Uterus (tissue), 3 donors: ENCODE measurements at regions not wholly inside any gene's neighbourhood (a gene's known extent, or its start where the extent isn't known, plus 50 kb on each side); places are given as distances from the start of the nearest gene placed in this dataset.

Experiments used
- DNase-seq, 2 donors: peaks; one replicate each; pipeline ENCODE4 v3.0.0-alpha.2; 2019 to 2020
- H3K27ac ChIP-seq, 2 donors: fragments of 200-600 bp; sonication (generic); 1 replicate in 1 of 2; 2 replicates in 1 of 2; pipeline ENCODE4 v1.5.1; 2016 to 2018
- H3K27me3 ChIP-seq, 2 donors: fragments of 200-600 bp; sonication (generic); one replicate each; pipeline ENCODE4 v1.5.1; 2018 to 2019; ENCODE audit warnings: control low read depth in 1 of 2
- H3K36me3 ChIP-seq, 2 donors: fragments of 200-600 bp; sonication (generic); one replicate each; pipeline ENCODE4 v1.5.1; 2019; ENCODE audit warnings: control low read depth in 1 of 2
- H3K4me1 ChIP-seq, 2 donors: fragments of 200-600 bp; sonication (generic); one replicate each; pipeline ENCODE4 v1.5.1; 2018 to 2019; ENCODE audit warnings: control low read depth in 1 of 2
- H3K4me3 ChIP-seq, 2 donors: fragments of 200-600 bp; sonication (generic); 1 replicate in 1 of 2; 2 replicates in 1 of 2; pipeline ENCODE4 v1.5.1; 2018 to 2019; ENCODE audit warnings: mild to moderate bottlenecking in 1 of 2
- H3K9me3 ChIP-seq, 2 donors: fragments of 200-600 bp; sonication (generic); one replicate each; pipeline ENCODE4 v1.5.1; 2019; ENCODE audit warnings: control low read depth in 1 of 2
- CTCF ChIP-seq, 4 experiments: fragments of 200-600 bp in 2 of 4; fragments of 450-650 bp in 2 of 4; sonication (generic) in 2 of 4; IDR thresholded peaks; one replicate each; pipeline ENCODE4 v1.5.1; 2016 to 2019; ENCODE audit warnings: antibody characterized with exemption in 4 of 4, mild to moderate bottlenecking in 2 of 4, moderate library complexity in 1 of 4
- POLR2A ChIP-seq, 2 donors: fragments of 450-650 bp; IDR thresholded peaks; one replicate each; pipeline ENCODE4 v1.6.1; 2016; ENCODE audit warnings: antibody characterized with exemption in 2 of 2, mild to moderate bottlenecking in 1 of 2, moderate library complexity in 1 of 2
- intact Hi-C: fragments of 100-400 bp; cut with DNase I; formaldehyde crosslinking; loops from one replicate; pipeline ENCODE4 v1.15.1; 2023; ENCODE audit warnings: low total_unique reads
- donor health status: DM: yes; HTN: yes; CAD: no.

- peaks cover 0 to 3% of the 10 kb centered on the region in 2 donors for H3K9me3 ChIP-seq
- TF ChIP-seq CTCF (IDR thresholded peaks at IDR 0.05) (no peak), POLR2A (IDR thresholded peaks at IDR 0.05) (no peak)
- H3K4me1 ChIP-seq = no peaks in the 10 kb centered on the region
- no peaks in the 10 kb centered on the region for H3K36me3 ChIP-seq
- no peaks in the 10 kb centered on the region for H3K27me3 ChIP-seq
- no peak overlapping the region for H3K4me3 ChIP-seq
- no peak for DNase-seq
- intact Hi-C loops = no loop called here
- H3K27ac ChIP-seq = no peak overlapping the region
Measured at GRCh38 chr5:158506648-158507047, 593.1 kb downstream of the EBF1 start.

- no peak for TF ChIP-seq POLR2A (IDR thresholded peaks at IDR 0.05)
- TF ChIP-seq CTCF (IDR thresholded peaks at IDR 0.05) = no peak
- no peak overlapping the region for H3K4me3 ChIP-seq
- H3K9me3 ChIP-seq = peaks cover 0 to 3% of the 10 kb centered on the region in 2 donors
- intact Hi-C loops = no loop called here
- H3K27me3 ChIP-seq = no peaks in the 10 kb centered on the region
- H3K27ac ChIP-seq = no peak overlapping the region
- no peak for DNase-seq
- no peaks in the 10 kb centered on the region for H3K36me3 ChIP-seq
- H3K4me1 ChIP-seq = peaks cover 0 to 6% of the 10 kb centered on the region in 2 donors
Measured at GRCh38 chr5:158502686-158503085, 597.0 kb downstream of the EBF1 start.

GRCh38 chr5:158499892-158500418 is 599.8 kb downstream of the EBF1 start:
- Histone ChIP-seq H3K27ac (peak overlapping the region; percentile 38 to 79), H3K9me3 (no peaks in the 10 kb centered on the region), H3K4me1 (peaks cover 0 to 6% of the 10 kb centered on the region in 2 donors), H3K27me3 (no peaks in the 10 kb centered on the region), H3K36me3 (no peaks in the 10 kb centered on the region), H3K4me3 (no peak overlapping the region)
- DNase-seq = no peak
- TF ChIP-seq CTCF (IDR thresholded peaks at IDR 0.05) (no peak), POLR2A (IDR thresholded peaks at IDR 0.05) (no peak)
- intact Hi-C loops = no loop called here

- peak overlapping the region; percentile 38 to 79 for H3K27ac ChIP-seq
- TF ChIP-seq CTCF (IDR thresholded peaks at IDR 0.05) = no peak
- no peak for TF ChIP-seq POLR2A (IDR thresholded peaks at IDR 0.05)
- intact Hi-C loops = no loop called here
- H3K27me3 ChIP-seq = no peaks in the 10 kb centered on the region
- H3K4me3 ChIP-seq = no peak overlapping the region
- H3K36me3 ChIP-seq = no peaks in the 10 kb centered on the region
- no peaks in the 10 kb centered on the region for H3K9me3 ChIP-seq
- H3K4me1 ChIP-seq = peaks cover 0 to 6% of the 10 kb centered on the region in 2 donors
- peak in 1 of 2 donors; percentile 24 for DNase-seq
Measured at GRCh38 chr5:158499075-158499891, 600.4 kb downstream of the EBF1 start.

GRCh38 chr5:158496624-158497023 is 603.1 kb downstream of the EBF1 start:
- no peak for DNase-seq
- Histone ChIP-seq H3K36me3 (no peaks in the 10 kb centered on the region), H3K4me1 (peaks cover 0 to 6% of the 10 kb centered on the region in 2 donors), H3K27ac (no peak overlapping the region), H3K4me3 (no peak overlapping the region), H3K27me3 (no peaks in the 10 kb centered on the region), H3K9me3 (no peaks in the 10 kb centered on the region)
- TF ChIP-seq POLR2A (IDR thresholded peaks at IDR 0.05) (no peak), CTCF (IDR thresholded peaks at IDR 0.05) (no peak)
- intact Hi-C loops = no loop called here
